ENCODE measurements at regions not wholly inside any gene's neighbourhood (a gene's known extent, or its start where the extent isn't known, plus 50 kb on each side); places are given as distances from the start of the nearest gene placed in this dataset.

DNA sequence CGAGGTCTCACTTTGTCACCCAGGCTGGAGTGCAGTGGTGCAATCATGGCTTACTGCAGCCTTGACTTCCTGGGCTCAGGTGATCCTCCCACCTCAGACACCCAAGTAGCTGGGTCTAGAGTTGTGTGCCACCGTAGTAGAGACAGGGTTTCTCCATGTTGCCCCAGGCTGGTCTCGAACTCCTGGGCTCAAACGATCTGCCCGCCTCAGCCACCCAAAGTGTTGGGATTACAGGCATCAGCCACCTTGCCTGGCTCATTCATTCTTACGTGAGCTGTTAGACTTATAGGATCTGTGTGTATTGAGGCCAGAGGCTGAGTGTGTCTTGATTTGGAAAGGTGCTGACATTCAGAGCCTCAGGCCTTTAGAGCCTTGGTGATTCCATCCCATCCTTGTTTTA is 128.1 kb downstream of the SLC25A47 start:
- 88% methylated on average over 5 of the region's 6 CpGs; no CpG with 5 or more reads in 1 of the 2 experiments for WGBS, 2 experiments (ENCODE audit: extremely low coverage in 1 of 2, insufficient coverage in 1 of 2, insufficient read length in 1 of 2, insufficient replicate concordance in 2 of 2, low coverage in 1 of 2, low lambda C conversion rate in 2 of 2, missing lambda C conversion rate in 1 of 2)
- Histone ChIP-seq H3K9ac (replicated peaks in 1 of 4; ENCODE audit: extremely low read depth in 1 of 4, low read depth in 3 of 4, low read length in 3 of 4) (no peak overlapping the region), H2BK15ac (ENCODE audit: low read length) (no peak overlapping the region), H2BK5ac (ENCODE audit: low read depth, low read length) (no peak overlapping the region), H3K23ac (ENCODE audit: insufficient read length) (no peak overlapping the region), H3K4me3 (ENCODE audit: extremely low read depth in 1 of 4, insufficient read depth in 2 of 4, low read depth in 3 of 4, low read length in 4 of 4) (no peak overlapping the region), H3K9me3 (ENCODE audit: insufficient read depth in 2 of 2, low read depth in 1 of 2, low read length in 1 of 2) (no peaks in the 10 kb centered on the region), H3K27ac (ENCODE audit: low read depth, low read length) (no peak overlapping the region), H4K5ac (ENCODE audit: insufficient read length, low read depth, low read length) (no peak overlapping the region), H2BK12ac (ENCODE audit: low read depth, low read length) (no peak overlapping the region), H2AK5ac (ENCODE audit: low read depth, low read length) (no peak overlapping the region), H3K27me3 (replicated peaks in 1 of 4; ENCODE audit: control insufficient read depth in 3 of 4, extremely low read depth in 1 of 4, insufficient read depth in 3 of 4, low read length in 3 of 4) (no peaks in the 10 kb centered on the region), H4K8ac (ENCODE audit: extremely low read depth, insufficient read depth, low read length) (no peak overlapping the region), H3K4ac (replicated peaks; ENCODE audit: insufficient read length, low read depth, low read length) (no peak overlapping the region), H3K23me2 (ENCODE audit: low read depth, low read length) (peaks cover 2% of the 10 kb centered on the region; the same call in 1 of the 2 replicates), H4K91ac (replicated peaks; ENCODE audit: insufficient read length, low read length) (no peak overlapping the region), H3K56ac (replicated peaks; ENCODE audit: insufficient read length, low read depth, low read length) (no peak overlapping the region), H3K4me2 (ENCODE audit: insufficient read depth in 1 of 2, low read depth in 2 of 2, low read length in 2 of 2) (no peak overlapping the region), H2BK120ac (replicated peaks; ENCODE audit: low read depth, low read length) (no peak overlapping the region), H2AFZ (ENCODE audit: low read length) (no peak overlapping the region), H4K20me1 (replicated peaks in 1 of 2; ENCODE audit: control insufficient read depth in 1 of 2, insufficient read depth in 2 of 2, low read length in 2 of 2) (no peaks in the 10 kb centered on the region), H3K18ac (ENCODE audit: extremely low read depth, low read length) (no peak overlapping the region), H3K14ac (ENCODE audit: insufficient read length) (no peak overlapping the region), H3K79me1 (ENCODE audit: low read depth, low read length) (0 out of 2 replicates have a peak, but pooled peaks cover 4% of the 10 kb centered on the region), H2BK20ac (ENCODE audit: low read length) (no peak overlapping the region), H3K4me1 (replicated peaks in 1 of 4; ENCODE audit: control insufficient read depth in 3 of 4, insufficient read depth in 4 of 4, low read length in 3 of 4) (peaks cover 3 to 18% (median 13%) of the 10 kb centered on the region in 4 experiments), H3K79me2 (ENCODE audit: control insufficient read depth in 1 of 2, insufficient read depth in 2 of 2, low read length in 2 of 2) (no peaks in the 10 kb centered on the region), H3K36me3 (ENCODE audit: control insufficient read depth in 2 of 4, insufficient read depth in 4 of 4, low read length in 3 of 4) (no peaks in the 10 kb centered on the region)
- ChIA-PET POLR2A (ENCODE audit: partially characterized antibody) (no interaction called here), CTCF (ENCODE audit: partially characterized antibody) (interaction anchor here (1.5 kb wide), 1 partner anchor 83 kb away, joined by 3 read pairs; no protein-coding TSS in a partner anchor)
- DNase-seq (ENCODE audit: low read depth in 1 of 2, low spot score in 2 of 2): no peak
- no peak for TF ChIP-seq CBX5 (IDR thresholded peaks at IDR 0.05; ENCODE audit: low read depth, low read length)
- TF ChIP-seq RAD21 (IDR thresholded peaks at IDR 0.05 in 1 of 2, conservative IDR thresholded peaks at IDR 0.05 in 1 of 2; ENCODE audit: low read depth in 2 of 2, low read length in 2 of 2): no peak
- TF ChIP-seq CBX8 (IDR thresholded peaks at IDR 0.05; ENCODE audit: borderline replicate concordance, low read depth, low read length): no peak
- TF ChIP-seq NRF1 (IDR thresholded peaks at IDR 0.05; ENCODE audit: low read depth, low read length): no peak
- no peak for TF ChIP-seq EZH2 (IDR thresholded peaks at IDR 0.05; ENCODE audit: low read depth, low read length, severe bottlenecking)
- no peak for TF ChIP-seq PHF8 (conservative IDR thresholded peaks at IDR 0.05; ENCODE audit: low read depth, low read length)
- TF ChIP-seq CEBPB (IDR thresholded peaks at IDR 0.05; ENCODE audit: low read depth, low read length): no peak
- no peak for TF ChIP-seq BACH1 (IDR thresholded peaks at IDR 0.05; ENCODE audit: low read length)
- TF ChIP-seq HDAC6 (IDR thresholded peaks at IDR 0.05; ENCODE audit: low read depth, low read length): no peak
- FAIRE-seq: no peak

Measured in H1 (cell line).